ENCODE measurements at regions not wholly inside any gene's neighbourhood (a gene's known extent, or its start where the extent isn't known, plus 50 kb on each side); places are given as distances from the start of the nearest gene placed in this dataset.

GRCh38 chr16:61263400-61263799 is 772.8 kb downstream of the CDH8 start:
- Histone ChIP-seq H3K27me3 (replicated peaks in 1 of 2; ENCODE audit: control insufficient read depth in 2 of 2, insufficient read depth in 2 of 2, low read length in 1 of 2) (no peaks in the 10 kb centered on the region), H3K4me3 (no peak overlapping the region), H4K20me1 (ENCODE audit: control insufficient read depth, insufficient read depth) (no peaks in the 10 kb centered on the region), H3K4me2 (ENCODE audit: control insufficient read depth, insufficient read depth) (no peak overlapping the region), H2AFZ (ENCODE audit: control insufficient read depth, low read depth, low read length) (no peak overlapping the region), H3K4me1 (ENCODE audit: control insufficient read depth, insufficient read depth, low read length) (no peaks in the 10 kb centered on the region), H3K27ac (ENCODE audit: control insufficient read depth, insufficient read depth) (no peak overlapping the region), H3K9me3 (replicated peaks; ENCODE audit: control insufficient read depth, insufficient read depth, low read length) (no peaks in the 10 kb centered on the region; the same call in 2 of the 3 replicates), H3K36me3 (ENCODE audit: control insufficient read depth in 2 of 2, insufficient read depth in 2 of 2, low read length in 1 of 2) (no peaks in the 10 kb centered on the region), H3K9ac (ENCODE audit: control insufficient read depth, insufficient read depth, low read length) (no peak overlapping the region), H3K79me2 (ENCODE audit: control insufficient read depth, insufficient read depth, low read length) (no peaks in the 10 kb centered on the region)
- no peak for FAIRE-seq
- intact Hi-C loops (cut with micrococcal nuclease; ENCODE audit: unreplicated experiment): no loop called here
- WGBS (ENCODE audit: insufficient coverage, insufficient replicate concordance, low lambda C conversion rate, missing lambda C conversion rate): 47% methylated on average over 1 of the region's 1 CpG
- ChIA-PET RAD21 (ENCODE audit: unreplicated experiment) (no interaction called here), CTCF (interaction anchor here (0.6 kb wide), 1 partner anchor 1803 kb away, joined by 3 read pairs; no protein-coding TSS in a partner anchor), SMC1A (ENCODE audit: uncharacterized antibody, unreplicated experiment) (no interaction called here), POLR2A (no interaction called here)
- BruUV-seq (replicated peaks): no TSS peak
- in situ Hi-C loops (cut with MboI): no loop called here
- TF ChIP-seq SREBF1 (IDR thresholded peaks at IDR 0.05; ENCODE audit: low read length) (no peak), KLF5 (IDR thresholded peaks at IDR 0.05; ENCODE audit: partially characterized antibody) (no peak), PRDM15 (CRISPR knock-in tag; IDR thresholded peaks at IDR 0.05) (no peak), GABPA (IDR thresholded peaks at IDR 0.05; ENCODE audit: low read depth) (no peak), JUNB (IDR thresholded peaks at IDR 0.05) (no peak), MEF2B (IDR thresholded peaks at IDR 0.05; ENCODE audit: partially characterized antibody, poor library complexity, severe bottlenecking) (no peak), ASH2L (IDR thresholded peaks at IDR 0.05; ENCODE audit: borderline replicate concordance, low read depth) (no peak), SREBF2 (IDR thresholded peaks at IDR 0.05; ENCODE audit: low read length) (no peak), KAT2A (conservative IDR thresholded peaks at IDR 0.05; ENCODE audit: control insufficient read depth, low read depth, low read length) (no peak), USF2 (IDR thresholded peaks at IDR 0.05; ENCODE audit: borderline replicate concordance, low read depth, low read length) (no peak), CBFB (IDR thresholded peaks at IDR 0.05; ENCODE audit: low read depth) (no peak)
- TF ChIP-seq, protein P1, sequence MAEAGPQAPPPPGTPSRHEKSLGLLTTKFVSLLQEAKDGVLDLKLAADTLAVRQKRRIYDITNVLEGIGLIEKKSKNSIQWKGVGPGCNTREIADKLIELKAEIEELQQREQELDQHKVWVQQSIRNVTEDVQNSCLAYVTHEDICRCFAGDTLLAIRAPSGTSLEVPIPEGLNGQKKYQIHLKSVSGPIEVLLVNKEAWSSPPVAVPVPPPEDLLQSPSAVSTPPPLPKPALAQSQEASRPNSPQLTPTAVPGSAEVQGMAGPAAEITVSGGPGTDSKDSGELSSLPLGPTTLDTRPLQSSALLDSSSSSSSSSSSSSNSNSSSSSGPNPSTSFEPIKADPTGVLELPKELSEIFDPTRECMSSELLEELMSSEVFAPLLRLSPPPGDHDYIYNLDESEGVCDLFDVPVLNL (IDR thresholded peaks at IDR 0.05; ENCODE audit: low read depth, low read length): no peak
- DNase-seq (ENCODE audit: low read depth, low spot score): no peak
- no peak for ATAC-seq
